Upper lobe of right lung (tissue), 1 donor: ENCODE measurements at regions not wholly inside any gene's neighbourhood (a gene's known extent, or its start where the extent isn't known, plus 50 kb on each side); places are given as distances from the start of the nearest gene placed in this dataset.

ENCODE experiments used
- ATAC-seq: fragments of 200-7000 bp; cut with Tn5 transposase; one replicate; pipeline ENCODE4 v1.9.1; 2020; ENCODE audit warnings: mild to moderate bottlenecking, moderate library complexity
- DNase-seq: peaks from one replicate; pipeline ENCODE4 v3.0.0-alpha.2; 2020
- H3K27ac ChIP-seq: fragments of 200-600 bp; one replicate; pipeline ENCODE4 v1.8.0; 2022
- H3K27me3 ChIP-seq: fragments of 200-600 bp; one replicate; pipeline ENCODE4 v1.8.0; 2022; ENCODE audit warnings: mild to moderate bottlenecking
- H3K36me3 ChIP-seq: fragments of 200-600 bp; one replicate; pipeline ENCODE4 v1.8.0; 2022
- H3K4me1 ChIP-seq: fragments of 200-600 bp; one replicate; pipeline ENCODE4 v1.8.0; 2022
- H3K4me3 ChIP-seq: fragments of 200-600 bp; one replicate; pipeline ENCODE4 v1.8.0; 2022; ENCODE audit warnings: mild to moderate bottlenecking
- H3K9me3 ChIP-seq: fragments of 200-600 bp; one replicate; pipeline ENCODE4 v1.8.0; 2022
- intact Hi-C: fragments of 100-400 bp; cut with DNase I; formaldehyde crosslinking; loops from one replicate; pipeline ENCODE4 v1.11.0; 2022
- TF ChIP-seq, protein P1 (sequence below): fragments of 200-600 bp; IDR thresholded peaks from one replicate; pipeline ENCODE4 v1.8.0; 2022; ENCODE audit warnings: antibody characterized with exemption
- donor health status: DM: no; HTN: yes; CAD: no; lungs with severe emphysema.

- DNase-seq: no peak
- TF ChIP-seq, protein P1, sequence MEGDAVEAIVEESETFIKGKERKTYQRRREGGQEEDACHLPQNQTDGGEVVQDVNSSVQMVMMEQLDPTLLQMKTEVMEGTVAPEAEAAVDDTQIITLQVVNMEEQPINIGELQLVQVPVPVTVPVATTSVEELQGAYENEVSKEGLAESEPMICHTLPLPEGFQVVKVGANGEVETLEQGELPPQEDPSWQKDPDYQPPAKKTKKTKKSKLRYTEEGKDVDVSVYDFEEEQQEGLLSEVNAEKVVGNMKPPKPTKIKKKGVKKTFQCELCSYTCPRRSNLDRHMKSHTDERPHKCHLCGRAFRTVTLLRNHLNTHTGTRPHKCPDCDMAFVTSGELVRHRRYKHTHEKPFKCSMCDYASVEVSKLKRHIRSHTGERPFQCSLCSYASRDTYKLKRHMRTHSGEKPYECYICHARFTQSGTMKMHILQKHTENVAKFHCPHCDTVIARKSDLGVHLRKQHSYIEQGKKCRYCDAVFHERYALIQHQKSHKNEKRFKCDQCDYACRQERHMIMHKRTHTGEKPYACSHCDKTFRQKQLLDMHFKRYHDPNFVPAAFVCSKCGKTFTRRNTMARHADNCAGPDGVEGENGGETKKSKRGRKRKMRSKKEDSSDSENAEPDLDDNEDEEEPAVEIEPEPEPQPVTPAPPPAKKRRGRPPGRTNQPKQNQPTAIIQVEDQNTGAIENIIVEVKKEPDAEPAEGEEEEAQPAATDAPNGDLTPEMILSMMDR: no peak
- intact Hi-C loops: no loop called here
These were observed 124.0 kb downstream of the NGF start for GRCh38 chr1:115214098-115214497.

GRCh38 chr1:115213130-115213529 lies 123.8 kb upstream of the TSPAN2 start:
- Histone ChIP-seq H3K36me3 (no peaks in the 10 kb centered on the region), H3K9me3 (no peaks in the 10 kb centered on the region), H3K4me1 (no peaks in the 10 kb centered on the region), H3K4me3 (no peak overlapping the region), H3K27me3 (no peaks in the 10 kb centered on the region), H3K27ac (no peak overlapping the region)
- ATAC-seq (no peak), DNase-seq (no peak)
- TF ChIP-seq, protein P1: no peak
- intact Hi-C loops: no loop called here

More at GRCh38 chr1:115214098-115214497, 124.0 kb downstream of the NGF start:
- H3K4me3 ChIP-seq: no peak overlapping the region
- no peaks in the 10 kb centered on the region for H3K36me3 ChIP-seq
- H3K27ac ChIP-seq: no peak overlapping the region
- no peaks in the 10 kb centered on the region for H3K9me3 ChIP-seq
- no peak for ATAC-seq
- H3K4me1 ChIP-seq: no peaks in the 10 kb centered on the region
- H3K27me3 ChIP-seq: no peaks in the 10 kb centered on the region

DNA sequence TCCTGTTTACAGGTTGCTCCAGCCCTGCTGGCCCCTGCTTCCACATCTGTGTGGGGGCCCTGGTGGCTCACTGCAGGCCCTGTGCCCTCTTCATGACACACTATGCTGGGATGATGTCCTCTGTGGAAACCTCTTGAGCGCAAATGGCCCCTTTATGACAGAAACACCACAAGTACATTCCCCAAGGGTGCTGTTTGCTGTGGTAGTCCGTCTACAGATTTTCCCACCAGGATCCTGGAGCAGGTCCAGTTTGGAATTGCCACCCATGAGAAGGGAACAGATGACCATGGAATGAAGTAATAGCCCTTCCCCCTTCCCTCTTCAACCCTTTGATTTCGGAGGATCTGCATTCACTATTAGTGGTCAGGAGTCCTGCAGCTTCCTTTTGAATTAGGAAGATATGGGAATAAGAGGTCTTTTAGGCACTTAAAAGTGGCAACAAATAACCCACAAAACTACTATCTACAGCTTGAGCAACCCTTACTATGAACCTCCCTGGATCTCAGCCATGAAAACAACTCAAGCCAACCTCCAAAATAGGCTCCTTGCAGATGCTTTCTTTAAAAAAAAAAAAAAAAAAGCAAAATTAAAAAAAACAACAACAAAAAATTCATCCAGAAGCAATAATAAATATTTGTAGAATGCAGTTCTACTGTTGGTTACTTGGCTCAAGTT lies 121.9 kb upstream of the TSPAN2 start:
- TF ChIP-seq, protein P1: no peak
- no peak overlapping the region for H3K27ac ChIP-seq
- intact Hi-C loops: no loop called here
- ATAC-seq (no peak), DNase-seq (no peak)
- no peaks in the 10 kb centered on the region for H3K27me3 ChIP-seq
- H3K9me3 ChIP-seq: no peaks in the 10 kb centered on the region
- H3K36me3 ChIP-seq: no peaks in the 10 kb centered on the region
- no peak overlapping the region for H3K4me3 ChIP-seq
- no peaks in the 10 kb centered on the region for H3K4me1 ChIP-seq

DNA sequence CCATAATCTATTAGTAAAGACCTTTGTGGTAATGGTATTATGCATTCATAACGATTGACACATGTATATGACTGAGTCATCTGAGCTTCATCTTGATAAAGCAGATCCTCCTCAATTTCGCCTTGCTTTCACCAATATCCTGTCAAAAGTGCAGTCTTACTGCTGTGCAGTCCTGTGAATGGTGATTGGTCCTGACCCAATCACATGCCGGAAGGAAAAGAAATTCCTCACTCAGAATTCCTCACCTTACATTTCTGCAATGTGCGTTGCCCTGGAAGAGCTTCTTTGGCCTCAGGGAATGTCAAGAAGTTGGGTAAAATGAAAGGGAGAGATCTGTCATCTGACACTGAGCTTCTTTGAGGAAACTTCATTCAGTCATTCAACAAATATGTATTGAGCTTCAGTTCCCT lies 121.0 kb upstream of the TSPAN2 start:
- DNase-seq: no peak
- Histone ChIP-seq H3K27ac (no peak overlapping the region), H3K36me3 (no peaks in the 10 kb centered on the region), H3K4me1 (no peaks in the 10 kb centered on the region), H3K4me3 (no peak overlapping the region), H3K27me3 (no peaks in the 10 kb centered on the region), H3K9me3 (no peaks in the 10 kb centered on the region)
- intact Hi-C loops: no loop called here
- ATAC-seq: no peak
- TF ChIP-seq, protein P1: no peak

DNA sequence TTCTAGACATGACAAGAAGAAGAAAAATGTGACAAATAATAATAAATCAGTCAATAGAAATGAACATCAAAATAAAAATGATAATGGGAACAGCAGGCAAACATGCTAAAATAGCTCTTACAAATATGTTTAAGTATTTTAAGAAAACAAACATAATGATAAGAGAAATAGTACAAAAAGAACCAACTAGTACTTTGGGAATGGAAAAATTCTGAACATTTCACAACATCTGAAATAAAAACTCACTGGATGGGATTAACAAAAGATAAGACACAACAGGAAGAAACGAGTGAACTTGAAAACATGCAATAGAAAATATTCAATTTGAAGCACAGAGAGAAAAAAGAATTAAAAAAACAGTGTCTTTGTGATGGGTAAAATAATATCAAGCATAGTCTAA lies 115.2 kb upstream of the TSPAN2 start:
- Histone ChIP-seq H3K4me3 (no peak overlapping the region), H3K4me1 (no peaks in the 10 kb centered on the region), H3K9me3 (peaks cover 8% of the 10 kb centered on the region), H3K36me3 (no peaks in the 10 kb centered on the region), H3K27me3 (no peaks in the 10 kb centered on the region), H3K27ac (no peak overlapping the region)
- intact Hi-C loops: no loop called here
- no peak for DNase-seq
- TF ChIP-seq, protein P1: no peak
- no peak for ATAC-seq

DNA sequence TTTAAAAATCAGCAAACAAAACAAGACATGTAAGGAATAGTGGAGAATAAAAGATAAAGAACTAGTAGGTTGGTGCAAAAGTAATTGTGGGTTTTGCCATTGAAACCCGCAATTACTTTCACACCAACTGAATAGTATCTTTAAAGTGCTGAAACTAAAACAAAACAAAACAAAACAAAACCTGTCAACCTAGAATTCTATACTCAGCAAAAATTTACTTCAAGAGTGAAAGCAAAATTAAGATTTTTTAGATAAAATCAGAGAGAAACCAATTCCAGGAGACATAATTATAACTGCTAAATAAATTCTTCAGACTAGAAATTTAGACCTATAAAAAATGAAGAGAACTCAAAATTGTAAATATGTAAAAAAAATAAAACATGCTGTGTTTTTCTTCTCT lies 114.0 kb upstream of the TSPAN2 start:
- Histone ChIP-seq H3K27ac (no peak overlapping the region), H3K36me3 (no peaks in the 10 kb centered on the region), H3K4me3 (no peak overlapping the region), H3K4me1 (no peaks in the 10 kb centered on the region), H3K27me3 (no peaks in the 10 kb centered on the region), H3K9me3 (peaks cover 8% of the 10 kb centered on the region)
- intact Hi-C loops: no loop called here
- ATAC-seq (no peak), DNase-seq (no peak)
- TF ChIP-seq, protein P1: no peak
